Adipocyte (in vitro differentiated cells): ENCODE measurements at regions not wholly inside any gene's neighbourhood (a gene's known extent, or its start where the extent isn't known, plus 50 kb on each side); places are given as distances from the start of the nearest gene placed in this dataset.

ENCODE experiments used
- DNase-seq: peaks from one replicate; pipeline ENCODE4 v3.0.0-alpha.2; 2015; ENCODE audit warnings: low read depth
- H3K27me3 ChIP-seq: replicated peaks from 2 replicates; pipeline ENCODE4 v1.7.0; 2013; ENCODE audit warnings: mild to moderate bottlenecking, low read length, moderate library complexity; ENCODE audit not compliant: control insufficient read depth, insufficient read depth
- H3K36me3 ChIP-seq: 2 replicates; pipeline ENCODE4 v1.7.0; 2013; ENCODE audit warnings: low read length, mild to moderate bottlenecking, moderate library complexity; ENCODE audit not compliant: control insufficient read depth, insufficient read depth, severe bottlenecking
- H3K4me1 ChIP-seq: 2 replicates; pipeline ENCODE4 v1.7.0; 2013; ENCODE audit warnings: mild to moderate bottlenecking, low read length, moderate library complexity; ENCODE audit not compliant: control insufficient read depth, insufficient read depth
- H3K4me3 ChIP-seq: 2 replicates; pipeline ENCODE4 v1.7.0; 2013; ENCODE audit warnings: mild to moderate bottlenecking, low read length, moderate library complexity
- H3K9ac ChIP-seq: 2 replicates; pipeline ENCODE4 v1.7.0; 2013; ENCODE audit warnings: mild to moderate bottlenecking, low read length, moderate library complexity
- H3K9me3 ChIP-seq: 2 replicates; pipeline ENCODE4 v1.7.0; 2013; ENCODE audit warnings: mild to moderate bottlenecking, low read length, moderate library complexity; ENCODE audit not compliant: control insufficient read depth

DNA sequence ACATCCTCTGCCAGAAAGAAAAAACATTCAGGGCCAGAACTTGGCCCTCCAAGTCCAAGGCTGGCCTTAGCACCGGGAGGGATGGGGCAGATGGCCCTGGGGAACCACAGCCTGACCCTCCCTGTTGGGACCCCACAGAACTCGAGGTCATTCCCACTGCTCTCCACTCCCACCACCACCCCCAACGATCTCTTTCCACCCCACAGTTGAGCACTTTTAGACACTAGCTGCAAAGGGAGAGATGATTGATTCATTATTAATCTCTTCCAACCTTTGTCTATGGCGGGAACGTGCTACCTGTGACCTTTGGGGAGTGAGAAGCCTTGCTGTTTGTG lies 869.7 kb downstream of the BRD1 start:
- Histone ChIP-seq H3K9ac (no peak overlapping the region), H3K27me3 (peaks cover 17% of the 10 kb centered on the region), H3K4me3 (no peak overlapping the region), H3K9me3 (peaks cover 2% of the 10 kb centered on the region), H3K4me1 (no peaks in the 10 kb centered on the region), H3K36me3 (no peaks in the 10 kb centered on the region)
- no peak for DNase-seq

DNA sequence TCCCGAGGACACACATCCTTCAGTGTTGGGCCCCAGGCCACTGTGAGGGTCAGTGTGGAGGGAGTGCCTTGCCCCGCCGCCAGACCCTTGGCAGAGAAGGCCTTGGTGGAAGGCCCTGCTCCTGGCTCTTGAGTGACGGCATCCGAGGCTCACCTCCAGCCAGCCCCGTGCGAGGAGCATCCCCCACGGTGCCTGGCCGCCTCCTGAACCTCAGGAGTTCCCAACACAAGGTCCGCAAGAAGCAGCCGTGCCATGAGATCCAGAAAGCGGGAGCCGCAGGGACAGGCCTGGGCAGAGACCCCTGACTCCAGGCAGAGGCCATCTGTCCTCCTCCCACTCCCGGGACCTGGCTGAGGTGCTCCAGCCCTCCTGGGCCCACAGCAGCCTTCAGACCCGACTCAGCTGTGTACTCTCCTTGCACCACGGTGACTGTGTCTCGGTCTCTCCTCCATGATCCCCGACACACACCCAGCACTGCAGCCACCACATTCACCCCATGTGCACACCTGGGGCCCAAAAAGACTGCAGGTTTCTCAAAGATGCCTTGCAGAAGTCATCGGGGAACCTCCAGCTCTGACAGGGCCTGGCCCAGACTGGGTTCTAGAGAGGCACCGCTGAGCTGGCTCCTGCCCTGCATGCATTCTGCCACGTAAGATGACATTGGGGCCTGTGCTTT lies 870.2 kb downstream of the BRD1 start:
- H3K36me3 ChIP-seq: no peaks in the 10 kb centered on the region
- no peak for DNase-seq
- H3K27me3 ChIP-seq: peaks cover 22% of the 10 kb centered on the region
- H3K4me3 ChIP-seq: no peak overlapping the region
- H3K4me1 ChIP-seq: no peaks in the 10 kb centered on the region
- H3K9ac ChIP-seq: no peak overlapping the region
- H3K9me3 ChIP-seq: peaks cover 2% of the 10 kb centered on the region

DNA sequence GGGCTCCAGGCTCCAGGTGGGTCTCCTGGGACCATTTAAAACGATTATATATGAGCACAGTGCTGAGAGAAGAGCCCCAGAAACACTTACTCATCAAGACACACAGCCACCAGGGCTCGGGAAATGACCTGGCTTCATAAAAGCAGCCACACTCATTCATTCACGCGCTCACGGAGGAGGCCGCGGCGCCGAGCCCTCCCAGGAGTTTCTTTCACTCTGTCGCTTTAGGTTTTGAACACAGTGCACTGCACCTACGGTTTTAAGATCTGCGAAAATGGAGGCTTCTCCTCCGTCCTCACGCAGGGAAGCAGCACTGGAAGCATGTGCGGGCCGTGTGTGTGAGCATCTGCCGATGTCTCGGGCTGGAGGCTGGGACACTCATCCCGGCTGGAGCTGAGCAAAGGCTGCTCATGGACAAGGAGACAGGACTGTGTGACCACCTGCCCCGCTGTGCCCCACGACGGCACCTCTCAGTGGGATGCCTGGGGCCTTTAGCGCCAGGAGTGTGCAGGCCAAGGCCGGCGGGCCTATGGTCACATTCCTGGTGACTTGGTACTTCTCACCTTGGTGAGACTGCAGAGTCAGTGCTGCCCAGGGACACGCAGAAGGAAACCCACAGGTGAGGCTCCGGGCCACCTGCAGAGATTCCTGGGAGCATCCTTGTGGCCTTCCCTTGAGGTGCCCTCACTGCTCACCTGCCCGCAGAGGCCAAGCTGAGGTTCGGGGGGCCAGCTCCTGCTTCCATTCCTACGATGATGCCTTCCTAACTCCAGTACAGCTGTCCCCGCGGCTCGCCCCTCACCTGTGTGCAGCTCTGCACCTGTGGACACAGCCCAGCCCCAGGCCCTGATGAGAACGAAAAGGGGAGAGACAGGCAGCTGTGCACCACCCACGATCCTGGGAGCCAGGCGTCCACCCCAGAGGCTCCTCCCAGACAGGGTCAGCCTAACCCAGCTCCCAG lies 872.0 kb downstream of the BRD1 start:
- H3K4me1 ChIP-seq: no peaks in the 10 kb centered on the region
- H3K36me3 ChIP-seq: no peaks in the 10 kb centered on the region
- DNase-seq: no peak
- H3K27me3 ChIP-seq: peaks cover 25% of the 10 kb centered on the region
- no peak overlapping the region for H3K4me3 ChIP-seq
- no peak overlapping the region for H3K9ac ChIP-seq
- H3K9me3 ChIP-seq: peaks cover 2% of the 10 kb centered on the region

DNA sequence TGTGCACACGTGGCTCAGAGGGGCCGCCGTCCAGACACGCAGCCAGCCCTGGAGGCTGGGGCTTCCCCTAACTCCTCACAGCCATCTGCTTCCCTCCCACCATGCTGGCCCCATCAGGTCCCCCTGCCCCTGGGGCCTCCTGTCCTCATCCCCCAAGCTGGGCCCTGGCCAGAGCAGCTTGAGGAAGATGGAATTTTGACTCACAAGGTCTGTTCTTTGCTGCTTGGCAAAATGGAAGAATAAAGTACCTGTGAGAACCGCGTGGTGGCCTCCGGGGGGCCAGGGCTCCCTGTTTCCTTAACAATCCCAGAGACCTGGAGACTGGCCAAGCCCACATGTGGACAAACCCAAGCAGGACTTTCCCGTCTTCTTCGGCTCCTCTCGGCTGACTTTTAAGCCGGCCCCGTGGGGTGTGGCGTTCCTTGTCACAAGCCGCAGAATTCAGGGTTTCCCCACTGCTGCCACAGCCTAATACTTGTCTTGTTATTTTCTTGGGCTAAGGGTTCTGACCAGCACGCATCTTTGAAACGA lies 872.8 kb downstream of the BRD1 start:
- Histone ChIP-seq H3K9me3 (peaks cover 2% of the 10 kb centered on the region), H3K9ac (no peak overlapping the region), H3K4me1 (no peaks in the 10 kb centered on the region), H3K4me3 (no peak overlapping the region), H3K36me3 (no peaks in the 10 kb centered on the region), H3K27me3 (peaks cover 25% of the 10 kb centered on the region)
- no peak for DNase-seq

DNA sequence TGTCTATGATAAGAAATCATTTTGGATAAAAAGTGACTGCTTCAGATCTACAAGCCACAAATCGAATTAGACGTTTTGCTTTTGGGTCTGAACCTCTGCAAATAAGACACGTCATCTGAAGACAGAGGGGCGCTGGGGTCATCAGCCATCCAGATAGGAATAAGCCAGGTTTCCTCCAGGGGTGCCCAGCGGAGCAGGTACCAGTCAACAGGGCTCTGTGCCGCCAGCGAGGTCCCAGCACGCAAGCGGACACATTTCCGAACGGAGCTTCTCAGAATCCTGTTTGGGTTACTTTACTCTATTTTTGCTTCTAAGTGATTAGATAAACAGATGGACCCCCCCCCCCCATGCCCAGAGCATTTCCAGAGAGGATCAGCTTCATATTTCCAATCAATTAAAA lies 873.8 kb downstream of the BRD1 start:
- Histone ChIP-seq H3K4me1 (no peaks in the 10 kb centered on the region), H3K4me3 (no peak overlapping the region), H3K27me3 (peaks cover 25% of the 10 kb centered on the region), H3K9ac (no peak overlapping the region), H3K36me3 (no peaks in the 10 kb centered on the region), H3K9me3 (peaks cover 2% of the 10 kb centered on the region)
- no peak for DNase-seq

DNA sequence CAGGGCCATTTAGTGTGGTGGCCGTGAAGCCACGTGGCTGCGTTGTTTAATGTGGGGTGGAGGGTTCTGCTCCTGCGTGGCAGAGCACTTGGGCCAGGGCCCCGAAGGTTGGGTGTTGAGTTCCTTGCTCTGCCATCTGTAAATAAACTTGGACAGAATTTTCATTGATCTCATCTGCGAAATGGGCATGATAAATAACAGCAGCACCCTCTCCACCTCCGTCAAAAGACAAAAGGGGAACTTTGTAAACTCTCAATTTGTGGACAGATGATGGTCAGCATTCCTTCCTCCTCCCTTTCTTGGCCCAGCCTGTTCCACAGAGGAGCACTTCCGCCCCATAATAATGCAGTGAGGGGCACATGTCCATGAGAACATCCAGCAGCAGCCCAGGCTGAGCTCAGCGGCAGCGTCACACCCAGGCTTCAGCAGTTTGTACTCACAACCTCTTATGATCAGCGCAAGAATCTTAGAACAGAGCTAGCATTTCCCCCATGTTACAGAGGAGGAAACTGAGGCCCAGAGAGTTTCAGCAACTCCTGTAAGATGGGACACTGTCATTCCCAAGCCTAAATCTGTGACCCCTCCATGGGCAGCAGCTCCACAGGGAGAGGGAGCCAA lies 874.5 kb downstream of the BRD1 start:
- H3K9me3 ChIP-seq: no peaks in the 10 kb centered on the region
- H3K4me3 ChIP-seq: no peak overlapping the region
- H3K4me1 ChIP-seq: no peaks in the 10 kb centered on the region
- no peaks in the 10 kb centered on the region for H3K36me3 ChIP-seq
- H3K27me3 ChIP-seq: peaks cover 25% of the 10 kb centered on the region
- no peak overlapping the region for H3K9ac ChIP-seq
- DNase-seq: no peak

DNA sequence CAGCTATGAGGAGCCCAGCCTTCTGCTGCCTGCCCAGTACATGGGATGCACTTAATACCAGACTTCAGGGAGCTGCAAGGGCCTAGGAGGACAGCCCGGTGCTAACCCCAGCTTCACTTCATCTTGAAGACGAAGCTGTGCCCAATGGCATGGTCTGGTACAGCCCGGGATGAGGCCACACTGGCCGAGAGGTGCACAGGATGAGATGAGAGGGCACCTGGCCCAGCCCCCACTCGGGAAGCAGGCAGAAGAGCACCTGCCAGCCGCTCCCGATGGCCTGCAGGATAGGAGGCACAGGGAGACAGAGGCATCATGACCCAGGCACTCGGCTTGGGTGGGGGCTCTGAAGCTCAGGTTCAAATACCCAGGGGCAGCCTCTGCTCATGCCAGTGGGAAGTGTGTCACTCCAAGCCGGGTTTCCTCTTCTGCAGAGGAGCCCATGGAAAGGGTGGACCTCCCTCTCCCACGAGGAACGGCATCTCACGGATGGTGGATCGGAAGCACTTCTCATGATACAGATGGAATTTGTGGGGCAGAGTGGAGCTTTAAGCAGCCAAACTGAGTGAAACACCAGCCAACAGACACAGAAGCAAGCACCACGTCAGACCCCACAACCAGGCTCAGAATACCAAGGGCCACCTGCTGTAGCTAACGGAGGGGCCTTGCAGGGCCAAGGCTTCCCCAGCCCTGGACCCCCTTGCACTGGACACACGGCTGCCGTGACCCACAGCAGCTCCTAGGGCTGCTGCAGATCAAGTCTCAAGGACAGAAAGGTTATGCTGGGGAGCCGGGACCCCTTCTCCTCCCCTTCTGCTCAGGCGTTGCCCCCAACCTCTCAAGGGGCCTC lies 875.2 kb downstream of the BRD1 start:
- no peak for DNase-seq
- Histone ChIP-seq H3K9ac (no peak overlapping the region), H3K4me1 (no peaks in the 10 kb centered on the region), H3K4me3 (no peak overlapping the region), H3K9me3 (no peaks in the 10 kb centered on the region), H3K27me3 (peaks cover 25% of the 10 kb centered on the region), H3K36me3 (no peaks in the 10 kb centered on the region)

DNA sequence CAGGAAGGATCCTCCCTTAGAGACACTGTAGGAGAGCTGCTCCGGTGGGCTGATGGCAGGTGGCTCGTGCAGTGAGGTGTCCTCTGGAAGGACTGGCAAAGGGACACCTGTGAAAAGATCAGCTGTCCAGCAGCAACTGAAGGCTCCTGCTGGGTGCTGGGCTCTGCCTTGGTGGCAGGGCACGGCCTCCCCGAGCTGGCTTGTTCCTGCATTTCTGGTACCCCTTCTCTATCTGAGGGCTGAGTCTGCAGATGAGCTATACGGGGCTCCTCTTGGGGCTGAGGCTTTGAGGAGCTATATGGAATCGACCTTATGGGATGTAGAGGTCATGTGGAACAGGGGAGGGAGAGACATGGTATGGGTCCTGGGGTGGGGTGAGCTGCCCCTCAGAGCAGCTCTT lies 875.8 kb downstream of the BRD1 start:
- no peaks in the 10 kb centered on the region for H3K9me3 ChIP-seq
- H3K4me1 ChIP-seq: no peaks in the 10 kb centered on the region
- H3K4me3 ChIP-seq: no peak overlapping the region
- no peaks in the 10 kb centered on the region for H3K36me3 ChIP-seq
- no peak overlapping the region for H3K9ac ChIP-seq
- no peak for DNase-seq
- H3K27me3 ChIP-seq: peaks cover 25% of the 10 kb centered on the region

DNA sequence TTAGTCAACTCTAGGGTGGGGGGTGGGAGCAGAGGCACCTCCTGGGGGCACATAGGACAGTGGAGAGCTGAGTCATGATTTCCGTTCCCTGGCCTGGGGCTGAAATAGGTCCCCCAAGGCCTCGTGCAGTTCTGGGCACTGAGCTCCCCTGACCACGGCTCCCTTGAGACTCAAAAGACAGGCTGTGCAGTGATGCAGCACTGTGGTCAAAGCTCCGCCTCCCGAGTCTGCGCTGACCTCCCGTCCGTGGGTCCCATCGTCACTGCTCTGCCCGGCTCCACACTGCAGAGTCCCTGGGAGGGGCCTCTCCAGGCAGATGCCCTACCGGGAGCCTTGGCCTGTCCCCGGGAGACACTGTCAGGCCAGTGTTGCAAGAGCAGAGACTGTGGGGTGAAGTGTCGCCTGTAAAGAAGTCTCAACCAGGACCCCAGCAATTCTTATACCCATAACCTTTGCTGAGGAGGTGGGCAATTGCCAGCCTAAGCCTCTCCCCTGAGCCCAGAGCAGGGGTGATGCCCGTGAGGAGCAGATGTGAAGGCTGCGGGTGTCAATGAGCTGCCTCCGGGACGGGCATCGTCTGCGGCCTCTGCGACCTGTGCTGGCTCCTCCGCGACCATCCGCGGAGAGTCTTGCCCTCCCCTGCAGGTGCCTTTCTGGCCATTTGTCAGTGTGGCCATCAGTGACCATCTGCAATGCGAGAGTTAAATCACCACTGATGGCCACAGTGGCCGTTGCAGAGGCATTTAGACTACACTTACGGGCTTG lies 877.3 kb downstream of the BRD1 start:
- no peak overlapping the region for H3K9ac ChIP-seq
- H3K4me1 ChIP-seq: no peaks in the 10 kb centered on the region
- H3K4me3 ChIP-seq: no peak overlapping the region
- H3K36me3 ChIP-seq: no peaks in the 10 kb centered on the region
- H3K9me3 ChIP-seq: no peaks in the 10 kb centered on the region
- H3K27me3 ChIP-seq: peaks cover 21% of the 10 kb centered on the region
- no peak for DNase-seq

DNA sequence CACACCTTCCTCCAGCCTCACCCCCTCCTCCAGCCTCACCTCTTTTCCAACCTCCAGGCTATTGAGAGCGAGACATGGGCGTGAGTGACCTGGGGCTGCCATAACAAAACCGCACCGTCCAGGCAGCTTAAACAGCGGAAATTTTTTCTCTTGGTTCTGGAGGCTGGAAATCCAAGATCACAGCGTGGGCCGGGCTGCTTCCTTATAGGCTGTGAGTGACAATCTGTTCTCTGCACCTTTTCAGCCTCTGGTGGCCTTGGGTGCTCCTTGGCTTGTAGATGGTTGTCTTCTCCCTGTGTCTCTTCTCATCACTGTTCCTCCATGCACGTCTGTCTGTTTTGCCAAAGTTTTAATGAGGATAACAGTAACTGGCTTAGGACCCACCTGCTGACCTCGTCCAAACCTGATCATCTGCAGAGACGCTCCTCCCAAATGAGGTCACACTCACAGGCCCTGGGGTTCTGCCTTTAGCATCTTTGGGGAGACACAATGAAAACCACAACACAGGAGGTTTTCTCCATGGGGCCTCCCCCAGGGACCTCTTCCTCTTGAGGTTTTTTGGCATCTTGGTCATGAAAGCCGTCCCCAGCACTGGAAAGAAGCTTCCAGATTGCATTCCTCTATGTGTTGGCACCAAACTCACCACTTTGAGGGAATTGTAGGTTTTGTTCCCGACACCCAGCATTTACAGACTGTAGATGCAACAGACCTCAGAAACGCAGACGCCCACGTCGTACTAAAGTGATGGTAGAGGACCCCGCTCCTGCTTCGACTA lies 878.1 kb downstream of the BRD1 start:
- Histone ChIP-seq H3K36me3 (no peaks in the 10 kb centered on the region), H3K27me3 (peaks cover 16% of the 10 kb centered on the region), H3K4me1 (no peaks in the 10 kb centered on the region), H3K9me3 (no peaks in the 10 kb centered on the region), H3K4me3 (no peak overlapping the region), H3K9ac (no peak overlapping the region)
- DNase-seq: no peak
